GM23248 (cell line): ENCODE measurements at regions not wholly inside any gene's neighbourhood (a gene's known extent, or its start where the extent isn't known, plus 50 kb on each side); places are given as distances from the start of the nearest gene placed in this dataset.

Experiments
- DNase-seq: peaks from one replicate; pipeline ENCODE4 v3.0.0-alpha.2; 2015
- H2AFZ ChIP-seq: fragments of 200-600 bp; sonication (generic); 2 replicates; pipeline ENCODE4 v1.6.1; 2016; ENCODE audit warnings: antibody characterized with exemption
- H3F3A ChIP-seq: fragments of 200-600 bp; sonication (generic); 2 replicates; pipeline ENCODE4 v1.6.1; 2016; ENCODE audit warnings: mild to moderate bottlenecking, antibody characterized with exemption, mixed run types; ENCODE audit not compliant: insufficient read depth
- H3K27ac ChIP-seq: fragments of 200-600 bp; sonication (generic); 2 replicates; pipeline ENCODE4 v1.5.1; 2016; ENCODE audit warnings: mild to moderate bottlenecking
- H3K27me3 ChIP-seq: fragments of 200-600 bp; sonication (generic); replicated peaks from 2 replicates; pipeline ENCODE4 v1.6.1; 2016; ENCODE audit warnings: mild to moderate bottlenecking; ENCODE audit not compliant: insufficient read depth
- H3K36me3 ChIP-seq: fragments of 200-600 bp; sonication (generic); 2 replicates; pipeline ENCODE4 v1.6.1; 2016; ENCODE audit warnings: low read depth, mild to moderate bottlenecking
- H3K4me1 ChIP-seq: fragments of 200-600 bp; sonication (generic); 2 replicates; pipeline ENCODE4 v1.6.1; 2016; ENCODE audit warnings: mild to moderate bottlenecking; ENCODE audit not compliant: insufficient read depth
- H3K4me2 ChIP-seq: fragments of 200-600 bp; sonication (generic); one replicate; pipeline ENCODE4 v1.6.1; 2016; ENCODE audit warnings: mild to moderate bottlenecking; ENCODE audit not compliant: unreplicated experiment
- H3K4me3 ChIP-seq: fragments of 200-600 bp; sonication (generic); 2 replicates; pipeline ENCODE4 v1.5.1; 2016; ENCODE audit warnings: mild to moderate bottlenecking
- H3K79me2 ChIP-seq: fragments of 200-600 bp; sonication (generic); 2 replicates; pipeline ENCODE4 v1.6.1; 2016; ENCODE audit warnings: mild to moderate bottlenecking; ENCODE audit not compliant: insufficient read depth
- H3K9ac ChIP-seq: fragments of 200-600 bp; sonication (generic); 2 replicates; pipeline ENCODE4 v1.6.1; 2016; ENCODE audit warnings: mild to moderate bottlenecking
- H3K9me2 ChIP-seq: fragments of 200-600 bp; sonication (generic); 2 replicates; pipeline ENCODE4 v1.6.1; 2016; ENCODE audit warnings: mixed run types, mild to moderate bottlenecking, moderate library complexity; ENCODE audit not compliant: insufficient read depth
- H3K9me3 ChIP-seq: fragments of 200-600 bp; sonication (generic); one replicate; pipeline ENCODE4 v1.6.1; 2017; ENCODE audit warnings: low read depth
- H4K20me1 ChIP-seq: fragments of 200-600 bp; sonication (generic); 2 replicates; pipeline ENCODE4 v1.6.0; 2016; ENCODE audit not compliant: insufficient read depth
- EZH2 ChIP-seq: fragments of 200-600 bp; sonication (generic); IDR thresholded peaks from 2 replicates; pipeline ENCODE4 v1.6.1; 2018; ENCODE audit warnings: antibody characterized with exemption, mild to moderate bottlenecking; ENCODE audit not compliant: insufficient read depth, poor library complexity, severe bottlenecking
- EZH2phosphoT487 ChIP-seq: fragments of 200-600 bp; sonication (generic); IDR thresholded peaks from 2 replicates; pipeline ENCODE4 v1.6.1; 2018; ENCODE audit warnings: antibody characterized with exemption, moderate library complexity, mild to moderate bottlenecking, low read depth; ENCODE audit not compliant: insufficient read depth
- WGBS, 2 experiments: methylation state at CpG; one replicate each; pipeline ENCODE4 v1.1.6; 2015 to 2017; ENCODE audit warnings: low lambda C conversion rate in 2 of 2, low coverage in 1 of 2; ENCODE audit errors: missing lambda C conversion rate in 2 of 2; 5-methylcytosine and 5-hydroxymethylcytosine counted together
- in situ Hi-C: fragments of 300-500 bp; cut with MboI; formaldehyde crosslinking; loops from 2 replicates; pipeline ENCODE4 v1.15.0; 2020

- no peak overlapping the region for H3K4me2 ChIP-seq
- no peak overlapping the region for H3K27ac ChIP-seq
- H2AFZ ChIP-seq: no peak overlapping the region
- no peaks in the 10 kb centered on the region for H3K9me2 ChIP-seq
- no peaks in the 10 kb centered on the region for H3K4me1 ChIP-seq
- TF ChIP-seq EZH2 (no peak), EZH2phosphoT487 (no peak)
- H3K36me3 ChIP-seq: no peaks in the 10 kb centered on the region
- DNase-seq: no peak
- in situ Hi-C loops: no loop called here
- no peak overlapping the region for H3K9ac ChIP-seq
- no peaks in the 10 kb centered on the region for H4K20me1 ChIP-seq
- no peak overlapping the region for H3K4me3 ChIP-seq
- H3K79me2 ChIP-seq: no peaks in the 10 kb centered on the region
- WGBS, 2 experiments: 66 to 69% methylated on average over 3 of the region's 3 CpGs
- no peaks in the 10 kb centered on the region for H3K9me3 ChIP-seq
- H3K27me3 ChIP-seq: no peaks in the 10 kb centered on the region
- no peaks in the 10 kb centered on the region for H3F3A ChIP-seq
These were observed 678.2 kb downstream of the ADGRL2 start for GRCh38 chr1:82478916-82479315.

- no peak for DNase-seq
- Histone ChIP-seq H3K27ac (no peak overlapping the region), H3K4me1 (no peaks in the 10 kb centered on the region), H3K9me3 (no peaks in the 10 kb centered on the region), H2AFZ (no peak overlapping the region), H3F3A (no peaks in the 10 kb centered on the region), H4K20me1 (no peaks in the 10 kb centered on the region), H3K36me3 (no peaks in the 10 kb centered on the region), H3K9me2 (no peaks in the 10 kb centered on the region), H3K4me2 (no peak overlapping the region), H3K4me3 (no peak overlapping the region), H3K27me3 (no peaks in the 10 kb centered on the region), H3K79me2 (no peaks in the 10 kb centered on the region), H3K9ac (no peak overlapping the region)
- in situ Hi-C loops: no loop called here
- TF ChIP-seq EZH2: no peak
- TF ChIP-seq EZH2phosphoT487: no peak
- WGBS, 2 experiments: 63 to 70% methylated on average over 2 of the region's 2 CpGs
These were observed 671.9 kb downstream of the ADGRL2 start for GRCh38 chr1:82472489-82473131.

- Histone ChIP-seq H3K79me2 (no peaks in the 10 kb centered on the region), H3K4me2 (no peak overlapping the region), H3K4me3 (no peak overlapping the region), H3K9ac (no peak overlapping the region), H3K27me3 (no peaks in the 10 kb centered on the region), H3K9me3 (no peaks in the 10 kb centered on the region), H3F3A (no peaks in the 10 kb centered on the region), H3K9me2 (no peaks in the 10 kb centered on the region), H2AFZ (no peak overlapping the region), H4K20me1 (no peaks in the 10 kb centered on the region), H3K4me1 (no peaks in the 10 kb centered on the region), H3K27ac (no peak overlapping the region), H3K36me3 (no peaks in the 10 kb centered on the region)
- in situ Hi-C loops: no loop called here
- 72 to 85% methylated on average over 1 of the region's 1 CpG for WGBS, 2 experiments
- no peak for TF ChIP-seq EZH2
- no peak for TF ChIP-seq EZH2phosphoT487
- no peak for DNase-seq
These were observed 666.2 kb downstream of the ADGRL2 start for GRCh38 chr1:82466891-82467290.

- no peaks in the 10 kb centered on the region for H4K20me1 ChIP-seq
- H3K9me2 ChIP-seq: no peaks in the 10 kb centered on the region
- H3K27ac ChIP-seq: no peak overlapping the region
- no peaks in the 10 kb centered on the region for H3K36me3 ChIP-seq
- H3K27me3 ChIP-seq: no peaks in the 10 kb centered on the region
- H3K9me3 ChIP-seq: no peaks in the 10 kb centered on the region
- in situ Hi-C loops: no loop called here
- H3K4me3 ChIP-seq: no peak overlapping the region
- no peak overlapping the region for H2AFZ ChIP-seq
- H3K79me2 ChIP-seq: no peaks in the 10 kb centered on the region
- no peak overlapping the region for H3K9ac ChIP-seq
- no peak overlapping the region for H3K4me2 ChIP-seq
- DNase-seq: no peak
- H3F3A ChIP-seq: no peaks in the 10 kb centered on the region
- TF ChIP-seq EZH2phosphoT487 (no peak), EZH2 (no peak)
- no peaks in the 10 kb centered on the region for H3K4me1 ChIP-seq
These were observed 665.7 kb downstream of the ADGRL2 start for GRCh38 chr1:82466416-82466815.

GRCh38 chr1:82465024-82465423, 664.3 kb downstream of the ADGRL2 start:
- no peaks in the 10 kb centered on the region for H3K9me3 ChIP-seq
- no peaks in the 10 kb centered on the region for H3K27me3 ChIP-seq
- no peaks in the 10 kb centered on the region for H3K36me3 ChIP-seq
- WGBS, 2 experiments: 6 to 10% methylated on average over 3 of the region's 3 CpGs
- H3F3A ChIP-seq: no peaks in the 10 kb centered on the region
- H3K4me2 ChIP-seq: no peak overlapping the region
- in situ Hi-C loops: no loop called here
- no peak overlapping the region for H2AFZ ChIP-seq
- no peaks in the 10 kb centered on the region for H4K20me1 ChIP-seq
- TF ChIP-seq EZH2phosphoT487: no peak
- no peak for TF ChIP-seq EZH2
- H3K4me3 ChIP-seq: no peak overlapping the region
- no peak overlapping the region for H3K27ac ChIP-seq
- DNase-seq: no peak
- H3K9me2 ChIP-seq: no peaks in the 10 kb centered on the region; the same call in 1 of the 2 replicates
- no peaks in the 10 kb centered on the region for H3K4me1 ChIP-seq
- no peak overlapping the region for H3K9ac ChIP-seq
- no peaks in the 10 kb centered on the region for H3K79me2 ChIP-seq
